Kidney capillary endothelial cell (primary cell): ENCODE measurements at regions not wholly inside any gene's neighbourhood (a gene's known extent, or its start where the extent isn't known, plus 50 kb on each side); places are given as distances from the start of the nearest gene placed in this dataset.
"Not testable (repeated sequence)": the region's sequence is repeated elsewhere in the genome, so short reads cannot be mapped to it uniquely, and the experiment has no call there.

Experiments used
- DNase-seq: peaks from one replicate; pipeline ENCODE4 v3.0.0-alpha.2; 2018; ENCODE audit warnings: low spot score

DNA sequence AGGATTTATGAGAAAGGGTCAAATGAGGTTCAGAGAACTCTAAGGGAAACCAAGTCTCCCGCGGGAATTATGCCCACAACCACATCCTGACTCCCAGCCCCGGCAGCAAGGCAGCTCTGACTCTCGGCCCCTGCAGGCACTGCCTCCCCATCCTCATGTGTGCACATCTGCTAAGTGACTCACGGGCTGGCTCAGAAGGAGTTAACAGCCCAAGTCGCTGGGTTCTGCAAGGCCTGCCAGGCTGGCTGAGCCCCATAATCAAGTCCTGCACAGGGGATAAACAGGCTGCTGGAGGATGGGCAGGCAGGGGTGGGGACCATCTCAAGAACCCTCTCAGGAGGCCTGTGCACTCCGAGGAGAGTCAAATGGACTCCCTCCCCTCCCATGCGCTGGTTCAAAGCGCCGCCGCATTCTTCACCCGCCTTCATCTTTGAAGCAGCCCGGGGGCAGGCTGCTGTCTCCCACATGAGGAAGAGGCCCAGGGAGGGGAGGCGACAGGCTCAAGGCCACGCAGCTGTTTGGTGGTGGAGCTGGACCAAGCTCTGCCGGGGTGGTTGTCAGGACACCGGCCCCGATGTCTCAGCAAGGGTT, 344.3 kb downstream of the MATN1 start:
- no peak for DNase-seq

DNA sequence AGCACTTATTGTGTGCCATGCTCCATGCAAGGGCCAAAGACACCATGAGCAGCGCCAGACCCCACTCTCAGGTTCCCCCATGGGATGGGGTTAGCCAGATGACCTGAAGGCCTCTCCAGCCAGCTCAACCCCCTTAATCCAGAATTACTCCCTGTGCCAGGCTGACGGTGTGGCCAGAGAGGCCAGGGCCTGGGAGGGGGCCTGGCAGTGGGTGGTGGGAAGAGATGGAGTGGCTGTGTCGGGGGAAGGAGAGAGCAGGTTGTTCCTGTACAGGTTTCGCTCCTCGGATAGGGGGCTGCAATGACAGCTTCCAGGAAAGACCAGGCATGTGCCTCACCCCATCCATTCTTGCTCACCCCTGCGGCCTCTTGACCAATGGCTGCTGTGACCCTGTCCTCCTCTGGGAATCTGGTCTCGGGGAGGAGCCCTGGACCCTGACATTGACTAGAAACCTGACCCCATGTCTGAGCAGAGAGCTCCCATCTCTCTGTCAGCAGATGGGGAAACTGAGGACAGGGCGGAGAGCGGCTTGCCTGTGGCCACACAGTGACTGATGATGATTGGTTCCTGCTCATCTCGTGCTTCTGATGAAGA, 345.3 kb downstream of the MATN1 start:
- DNase-seq = no peak

DNA sequence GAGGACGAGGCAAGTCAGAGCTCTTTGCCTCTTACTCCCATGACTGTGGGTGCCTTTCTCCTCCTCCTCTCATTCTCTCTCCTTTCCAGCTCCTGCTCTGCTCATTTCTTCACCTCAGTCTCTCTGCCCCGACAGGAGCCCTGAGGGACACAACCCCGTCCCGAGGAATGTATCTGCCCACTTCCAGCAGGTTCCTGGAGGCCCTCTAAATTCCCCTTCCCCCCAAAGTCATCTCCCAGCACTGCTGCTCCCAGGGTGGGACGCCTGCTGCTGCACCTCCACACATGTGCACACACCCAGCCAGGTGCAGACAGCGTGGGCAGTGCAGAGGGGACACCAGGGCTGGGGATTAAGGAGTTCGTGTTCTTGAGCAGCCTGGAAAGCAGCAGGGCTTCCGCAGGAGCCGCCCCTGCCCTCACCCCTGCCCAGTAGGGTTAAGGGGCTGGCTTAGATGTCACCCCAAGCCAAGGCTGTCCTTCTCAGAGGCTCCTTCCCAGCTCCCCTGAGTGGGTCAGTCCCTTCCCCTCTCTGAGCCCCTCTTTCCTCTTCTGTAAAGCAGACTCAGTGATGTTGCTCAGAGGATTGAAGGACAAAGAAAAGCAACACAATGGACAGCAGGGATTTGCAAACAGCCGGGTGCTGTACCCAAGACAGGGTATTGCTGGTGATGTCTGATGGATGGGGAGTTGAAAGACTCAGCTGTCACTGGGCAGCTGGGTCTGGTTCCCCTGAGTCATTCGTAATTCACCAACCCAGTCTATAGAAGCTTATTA, 346.0 kb downstream of the MATN1 start:
- DNase-seq = no peak

DNA sequence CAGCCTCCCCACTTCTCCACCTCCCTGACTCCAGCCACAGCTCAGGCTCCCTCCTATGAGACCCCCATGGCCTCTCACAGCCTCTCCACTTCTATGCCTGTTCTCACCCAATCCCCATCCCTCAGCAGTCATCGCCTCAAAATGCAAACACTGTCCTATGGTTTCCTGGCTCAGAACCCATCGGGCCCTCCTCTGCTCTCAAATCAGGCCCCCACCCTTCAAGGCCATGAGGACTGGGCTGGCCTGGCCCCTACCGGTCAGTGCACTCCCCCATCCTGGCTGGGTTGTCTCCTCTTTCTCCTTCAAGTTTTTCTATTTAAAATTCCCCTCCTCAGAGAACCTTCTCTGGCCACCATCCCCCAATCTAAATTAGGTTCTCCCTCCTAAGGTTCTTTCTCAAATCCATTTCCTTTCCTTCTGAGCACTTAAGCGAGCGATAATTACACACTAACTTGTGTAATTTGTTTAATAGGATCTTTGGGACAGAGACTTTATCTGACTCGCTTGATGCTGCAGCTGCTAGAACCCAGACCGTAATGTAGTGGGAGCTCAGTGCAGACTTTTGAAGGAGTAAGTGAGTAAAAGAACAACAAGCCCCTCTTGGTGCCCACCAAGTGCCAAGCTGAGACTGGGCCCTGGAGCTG, 347.2 kb downstream of the MATN1 start:
- DNase-seq = no peak

DNA sequence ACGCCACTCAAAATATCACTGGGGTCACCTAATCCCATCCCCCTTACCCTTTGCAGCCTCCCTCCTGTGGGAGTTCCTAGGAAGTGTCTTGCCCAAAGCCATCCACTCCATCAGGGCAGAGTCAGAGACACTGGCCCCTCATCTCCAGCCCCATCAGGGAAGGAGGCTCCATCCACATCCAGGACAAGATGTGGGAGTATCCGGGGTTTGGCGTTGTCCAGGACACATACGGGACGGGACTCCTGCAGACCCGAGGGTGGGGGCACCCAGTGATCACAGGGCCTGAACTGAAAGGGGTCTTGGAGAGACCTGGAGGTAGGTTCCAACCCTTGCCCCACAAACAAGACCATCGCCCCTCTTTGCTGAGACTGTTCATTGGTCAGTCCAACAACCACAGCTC, 348.2 kb downstream of the MATN1 start:
- DNase-seq = no peak

DNA sequence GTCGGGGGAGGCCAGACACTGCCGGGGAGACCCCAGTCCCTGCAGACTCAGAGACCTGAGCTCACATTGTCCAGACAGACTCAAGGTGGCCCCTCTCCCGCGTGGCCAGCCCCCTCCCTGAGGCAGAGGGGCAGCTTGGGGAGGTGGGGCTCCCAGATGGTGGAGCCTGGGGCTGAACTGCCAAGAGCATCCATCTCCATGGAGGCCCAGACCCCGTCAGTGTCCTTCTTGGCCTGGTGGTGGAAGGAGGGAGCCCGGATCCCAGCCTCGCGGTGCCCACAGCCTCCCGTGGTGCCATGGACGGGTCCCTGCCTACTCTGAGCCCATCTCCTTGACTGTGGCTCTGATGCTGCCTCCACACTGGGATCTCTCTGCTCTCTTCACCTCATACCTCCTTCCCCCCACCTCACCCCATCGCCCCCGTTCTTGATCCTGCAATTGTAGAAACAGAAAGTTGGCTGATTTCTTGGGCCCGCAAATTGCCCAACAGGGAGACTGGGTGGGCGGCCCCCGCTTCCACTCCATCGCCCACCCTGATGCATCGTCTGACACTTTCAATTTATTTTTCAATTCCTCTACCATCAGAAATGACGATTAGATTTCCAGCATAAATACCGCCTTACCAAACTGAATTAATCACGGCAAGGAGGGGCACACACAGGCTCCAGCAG, 348.9 kb downstream of the MATN1 start:
- DNase-seq = no peak

DNA sequence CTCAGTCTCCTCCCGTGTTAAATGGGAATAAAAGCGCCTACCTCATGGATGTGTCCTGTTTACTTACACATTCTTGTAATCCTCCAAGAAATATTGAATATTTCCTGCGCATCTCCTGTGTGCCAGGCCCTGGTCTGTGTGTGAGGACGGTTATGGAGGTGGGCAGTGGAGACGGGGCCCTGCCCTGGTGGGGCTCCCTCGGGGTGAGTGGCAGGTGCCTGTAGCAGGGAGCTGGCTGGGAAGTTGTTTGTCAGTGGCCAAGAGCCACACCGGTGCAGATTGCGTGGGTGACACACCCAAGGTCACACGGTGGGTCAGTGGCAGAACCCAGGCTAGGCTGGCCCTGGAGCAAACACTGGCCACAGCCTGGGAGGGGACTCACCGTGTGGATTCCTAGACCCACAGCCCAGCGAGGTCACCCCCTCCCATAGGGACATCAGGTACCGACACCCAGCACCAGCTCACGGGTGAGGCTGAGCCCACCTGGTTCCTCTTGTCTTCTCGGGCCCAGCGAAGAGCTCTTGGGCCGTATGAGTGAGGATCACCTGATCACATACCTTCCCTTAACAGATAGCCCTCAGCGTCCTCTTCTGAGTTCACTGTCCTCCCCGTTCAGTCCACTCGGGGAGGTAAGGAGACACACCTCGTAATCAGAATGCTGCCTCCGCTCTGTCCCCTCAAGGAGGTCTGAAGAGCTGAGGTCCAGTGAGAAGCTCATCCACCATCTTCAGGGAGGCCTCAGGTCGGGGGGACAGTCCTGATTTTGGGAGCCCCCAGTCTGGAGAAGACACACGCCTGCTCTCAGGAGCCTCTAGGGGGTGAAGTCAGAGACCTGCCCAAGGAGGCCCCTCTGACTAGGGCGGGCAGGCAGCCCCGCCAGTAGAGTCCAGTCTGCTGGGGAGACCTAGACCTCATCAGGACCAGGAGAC, 349.6 kb downstream of the MATN1 start:
- no peak for DNase-seq

DNA sequence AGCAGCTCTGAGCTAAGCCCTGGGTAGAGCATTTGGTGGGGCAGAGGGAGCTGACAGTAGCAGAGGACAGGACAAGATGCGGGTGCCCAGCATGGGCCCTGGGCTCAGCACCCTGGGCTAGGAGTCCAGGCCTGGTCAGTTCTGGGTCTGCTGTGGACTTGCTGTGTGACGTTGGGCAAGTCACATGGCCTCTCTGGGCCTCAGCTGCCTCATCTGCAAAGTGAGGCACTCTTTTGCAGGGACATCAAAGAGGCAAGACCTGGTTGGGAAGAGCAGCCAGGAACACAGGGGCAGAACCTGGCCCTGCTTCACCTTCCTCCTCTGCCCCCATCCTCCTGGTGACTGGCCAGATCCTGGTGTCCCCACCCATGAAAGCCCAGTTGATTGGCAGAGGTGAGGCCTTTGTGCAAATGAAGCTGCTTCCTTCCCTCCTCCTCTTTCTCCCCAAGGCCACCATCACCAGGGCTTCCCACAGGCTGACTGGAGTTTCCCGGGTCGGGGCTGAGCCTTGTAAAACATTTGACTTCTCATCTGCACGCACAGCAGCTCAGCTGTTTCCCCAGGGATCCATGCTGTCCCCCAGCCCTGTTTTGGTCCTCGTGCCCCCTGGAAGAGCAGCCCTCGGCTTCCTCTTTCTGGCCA, 350.5 kb downstream of the MATN1 start:
- no peak for DNase-seq

DNA sequence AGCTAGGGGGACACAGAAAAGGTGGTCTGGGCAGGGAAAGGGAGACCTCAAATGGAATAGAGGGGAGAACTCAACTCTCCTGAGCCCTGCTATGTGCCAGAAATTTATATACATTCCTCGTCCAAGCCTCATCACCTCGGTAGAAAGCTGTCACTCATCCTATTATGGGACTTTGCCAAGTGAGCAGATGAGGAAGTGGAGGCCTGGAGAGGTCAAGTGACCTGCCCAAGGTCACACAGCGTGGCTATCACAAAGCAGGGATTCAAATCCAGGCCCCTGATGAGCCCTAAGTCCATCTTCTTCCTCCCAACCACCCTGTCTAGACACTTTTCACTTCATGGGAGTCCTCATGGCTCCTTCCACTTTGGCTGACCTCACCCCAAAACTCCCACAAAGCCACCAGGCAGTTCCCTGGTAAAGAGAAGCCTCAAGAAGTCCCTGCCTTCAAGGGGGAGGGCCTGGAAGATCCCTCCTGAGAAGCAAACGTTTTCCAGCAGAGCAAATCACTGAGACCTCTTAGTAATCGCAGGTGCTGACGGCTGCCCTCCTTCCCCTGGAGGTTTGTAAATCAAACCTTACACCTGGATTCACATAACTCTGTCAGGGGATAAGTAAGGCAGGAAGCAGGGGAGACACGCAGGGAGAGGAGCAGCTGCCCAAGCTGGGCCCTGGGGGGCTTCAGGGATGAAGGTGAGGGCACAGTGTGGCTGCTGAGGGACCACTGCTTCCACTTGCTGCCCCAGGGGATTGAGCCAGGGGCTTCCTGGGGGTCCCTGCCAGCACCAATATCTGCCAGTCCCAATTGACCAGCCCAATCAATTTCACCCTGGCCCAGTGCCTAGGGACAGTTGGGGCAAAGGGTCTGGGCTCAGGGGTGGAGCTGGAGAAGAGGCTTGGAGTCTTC, 351.2 kb downstream of the MATN1 start:
- DNase-seq = no peak

DNA sequence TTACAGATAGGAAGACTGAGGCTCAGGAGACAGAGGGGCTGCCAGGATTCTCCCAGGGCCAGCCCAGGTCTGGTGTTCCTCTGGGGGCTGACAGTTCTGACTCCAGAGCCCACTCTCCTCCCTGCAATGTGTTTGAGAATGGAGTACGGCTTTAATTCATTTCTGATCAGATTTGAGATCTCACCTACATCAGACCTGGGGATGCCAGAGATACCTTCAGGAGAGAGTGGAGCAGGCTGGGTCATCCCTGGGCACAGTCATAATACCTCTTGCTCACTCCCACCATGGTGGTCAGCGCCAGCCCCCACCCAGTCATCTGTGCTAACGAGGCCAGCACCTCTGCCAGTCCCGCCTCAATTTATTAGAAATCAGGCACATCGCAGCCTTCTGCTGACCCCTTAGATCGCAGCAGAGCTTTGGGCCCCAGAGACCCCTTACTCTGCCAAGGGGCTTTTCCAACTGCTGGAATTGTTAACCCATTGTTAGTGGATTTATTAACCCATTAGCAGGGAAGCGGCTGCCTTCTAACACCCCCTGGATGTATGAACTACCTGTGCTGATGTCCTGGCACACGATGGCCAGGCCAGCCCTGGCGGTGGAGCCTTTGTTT, 352.1 kb downstream of the MATN1 start:
- DNase-seq = no peak

DNA sequence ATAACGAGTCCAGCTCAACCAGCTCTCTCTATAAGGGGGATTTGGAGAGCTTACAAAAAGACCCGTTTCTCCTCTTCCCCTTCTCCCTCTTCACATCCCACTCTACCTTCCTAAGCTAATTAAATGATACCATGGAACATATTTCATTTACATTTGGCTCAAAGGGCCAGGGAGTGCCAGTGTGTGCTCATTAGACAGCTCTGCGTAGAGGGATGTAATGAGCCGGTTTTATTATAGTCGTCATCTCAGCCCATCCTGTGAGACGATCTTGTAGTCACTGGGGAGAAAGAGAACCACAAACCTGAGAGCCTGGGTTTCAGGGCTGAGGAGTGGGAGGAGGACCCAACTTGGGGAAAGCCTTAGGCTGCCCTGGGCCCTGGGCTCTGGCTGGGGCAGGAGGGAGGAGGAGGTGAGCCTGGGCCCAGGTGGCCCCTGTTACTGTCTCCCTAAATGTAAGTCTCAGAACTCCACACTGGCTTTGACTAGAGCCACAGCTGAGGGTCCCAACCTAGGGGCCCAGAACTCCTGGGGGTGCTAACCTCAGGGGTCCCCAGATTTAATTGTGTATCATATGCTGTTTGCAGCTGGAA, 354.6 kb downstream of the MATN1 start:
- no peak for DNase-seq

DNA sequence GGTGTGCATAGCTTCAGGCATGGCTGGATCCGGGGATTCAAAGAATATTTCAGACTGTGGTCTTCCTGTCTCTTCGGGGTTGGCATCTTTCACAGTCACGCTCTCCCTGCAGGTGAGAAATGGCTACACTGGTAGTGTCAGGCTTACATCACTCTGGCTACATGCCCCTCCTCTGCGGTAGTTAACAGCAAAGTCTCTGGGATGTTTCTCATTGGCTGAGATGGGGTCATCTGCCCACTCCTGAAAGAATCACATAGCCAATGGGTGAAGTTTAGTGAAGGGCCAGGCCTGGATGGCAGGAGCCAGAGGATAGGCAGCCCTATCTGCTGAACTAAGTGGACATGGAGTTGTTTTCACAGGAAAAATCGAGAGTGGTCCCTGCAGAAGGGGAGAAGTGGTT, 356.5 kb downstream of the MATN1 start:
- DNase-seq = no peak

DNA sequence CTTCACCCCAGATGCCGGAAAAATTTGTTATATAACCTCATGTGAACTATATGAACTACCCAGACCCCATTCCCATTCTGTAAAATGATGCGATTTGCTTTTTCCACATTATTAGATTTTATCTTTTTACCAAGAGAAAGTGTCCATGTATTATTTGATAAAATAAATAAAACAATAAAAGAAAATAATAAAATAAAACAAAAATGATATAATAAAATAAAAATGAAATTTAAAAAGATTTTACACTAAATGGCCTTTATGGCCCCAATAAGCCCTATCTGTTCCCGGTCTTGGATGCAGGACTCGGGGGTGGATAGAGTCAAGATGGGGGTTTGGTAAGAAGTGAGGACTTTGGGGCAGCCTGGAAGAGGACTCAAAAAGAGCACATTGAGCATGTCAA, 357.2 kb downstream of the MATN1 start:
- no peak for DNase-seq

DNA sequence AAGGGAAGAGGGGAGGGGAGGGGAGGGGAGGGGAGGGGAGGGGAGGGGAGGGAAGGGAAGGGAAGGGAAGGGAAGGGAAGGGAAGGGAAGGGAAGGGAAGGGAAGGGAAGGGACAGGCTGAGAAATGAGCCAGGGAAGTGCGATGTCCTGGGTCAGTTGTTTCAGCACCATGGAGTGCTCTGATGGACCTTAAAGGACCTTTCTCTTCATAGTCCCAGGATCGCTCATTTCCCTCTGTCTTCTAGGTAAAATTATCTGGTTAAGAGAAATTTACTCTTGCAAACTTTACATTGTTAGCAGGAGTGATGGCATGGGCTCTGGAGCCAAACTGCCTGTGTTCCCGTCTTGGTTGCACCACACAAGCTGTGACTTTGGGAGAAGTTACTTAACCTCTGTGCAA, 357.8 kb downstream of the MATN1 start:
- no peak for DNase-seq

DNA sequence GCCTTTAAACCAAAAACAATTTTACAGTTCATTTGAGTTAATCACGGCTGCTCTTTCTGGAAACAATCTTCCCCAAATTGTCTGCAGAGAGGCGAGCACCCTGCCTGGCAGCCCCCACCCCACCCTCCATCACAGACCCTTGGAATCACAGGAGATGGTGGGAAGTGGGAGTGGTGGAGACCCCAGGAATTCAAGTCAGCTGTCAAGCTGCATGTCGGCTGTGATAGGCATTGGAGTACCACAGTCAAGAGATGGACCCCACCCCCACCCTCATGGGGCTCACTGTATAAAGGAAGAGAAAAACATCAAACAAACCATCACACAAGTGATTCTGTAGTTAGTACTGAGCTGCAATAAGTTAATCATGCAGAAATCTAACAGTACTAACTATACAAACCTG, 360.4 kb downstream of the MATN1 start:
- DNase-seq = no peak

DNA sequence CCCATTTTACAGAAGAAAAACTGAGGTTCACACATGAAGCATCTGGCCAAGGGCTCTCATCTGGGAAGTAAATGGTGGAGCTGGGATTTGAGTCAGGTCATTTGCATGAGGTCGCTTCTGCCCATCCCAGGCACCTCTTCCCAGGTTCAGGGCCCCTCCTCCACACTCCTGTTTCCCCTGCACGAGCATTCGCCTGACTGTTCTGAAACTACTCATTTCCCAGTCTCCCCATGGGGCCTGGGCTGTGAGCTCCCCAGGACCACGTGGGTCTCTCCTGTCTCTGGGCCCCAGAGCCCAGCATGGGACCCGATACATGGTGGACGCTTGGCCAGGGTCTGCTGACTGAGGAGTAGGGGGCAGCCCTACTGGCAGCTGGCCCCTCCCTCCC, 360.8 kb downstream of the MATN1 start:
- DNase-seq = no peak

DNA sequence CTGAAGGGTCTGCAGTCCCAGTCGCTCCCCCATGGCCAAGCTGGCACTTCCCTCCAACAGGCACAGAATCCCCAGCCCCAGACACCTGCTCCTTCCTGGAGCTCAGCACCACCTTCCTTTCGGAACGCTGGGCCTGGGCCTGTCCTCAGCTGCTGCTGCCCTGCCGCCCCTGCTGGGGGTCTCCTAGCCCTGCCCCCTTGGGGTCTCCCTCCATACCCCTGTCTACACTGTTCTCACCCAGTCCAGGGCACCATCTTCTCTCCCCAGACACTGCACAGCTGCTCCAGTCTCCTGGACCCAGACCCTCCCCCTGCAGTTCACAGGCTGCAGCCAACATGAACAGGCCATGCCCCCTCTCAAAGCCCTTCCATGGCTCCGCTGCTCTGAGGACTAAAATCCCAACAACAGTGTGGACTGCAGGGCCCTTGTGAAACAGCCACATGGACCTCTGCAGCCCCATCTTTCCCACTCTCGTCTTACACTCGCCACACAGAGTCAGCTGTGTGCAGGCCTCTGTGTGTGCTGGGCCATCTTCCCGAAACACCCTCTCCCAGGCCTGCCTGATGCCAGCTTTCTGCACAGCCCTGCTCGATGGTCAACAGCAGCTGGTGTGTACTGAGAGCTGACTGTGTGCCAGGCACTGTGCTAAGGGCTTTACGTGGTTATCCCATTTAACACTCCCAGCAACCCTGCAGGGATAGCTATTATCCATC, 361.3 kb downstream of the MATN1 start:
- not testable (repeated sequence) for DNase-seq

DNA sequence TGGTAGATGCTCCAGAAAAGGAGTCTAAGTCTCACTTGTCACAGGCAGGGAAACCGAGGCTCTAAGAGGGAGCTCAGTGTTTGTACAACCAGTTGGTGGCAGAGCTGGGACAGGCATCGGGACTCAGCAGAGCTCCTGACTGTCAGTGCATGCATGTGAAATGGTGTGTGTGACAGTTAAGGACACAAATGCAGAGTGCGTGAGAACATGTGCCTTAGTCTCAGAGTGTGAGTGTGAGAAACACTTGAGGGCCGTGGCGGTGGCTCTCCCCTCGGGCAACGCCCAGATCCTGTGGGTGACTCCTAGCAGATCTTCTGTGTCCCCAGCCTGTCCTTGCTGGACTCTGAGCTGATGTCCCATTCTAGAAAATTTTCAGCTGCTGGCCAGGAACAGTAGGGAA, 362.6 kb downstream of the MATN1 start:
- no peak for DNase-seq
